Activated B cell treated with CpG ODN at 0.5 μM for 24 hours (primary cell): ENCODE measurements at regions not wholly inside any gene's neighbourhood (a gene's known extent, or its start where the extent isn't known, plus 50 kb on each side); places are given as distances from the start of the nearest gene placed in this dataset.

Source experiments
- ATAC-seq: fragments of 200-7000 bp; cut with Tn5 transposase; one replicate; pipeline ENCODE4 v1.10.0; 2021; ENCODE audit warnings: low read depth, mild to moderate bottlenecking, moderate library complexity
- CTCF ChIA-PET: fragments of 350-600 bp; sonication (Branson Sonifier 250); formaldehyde crosslinking; loops from one replicate; lab custom pipeline; 2021; ENCODE audit warnings: antibody characterized with exemption; lab: Charles Lee
- POLR2A ChIA-PET: fragments of 350-600 bp; sonication (Branson Sonifier 250); formaldehyde crosslinking; loops from one replicate; lab custom pipeline; 2021; ENCODE audit warnings: antibody characterized with exemption; lab: Charles Lee
- DNase-seq: peaks from one replicate; pipeline ENCODE4 v3.0.0; 2022
- H3K27ac Mint-ChIP-seq: one replicate; pipeline ENCODE4 v1.8.0; 2020; ENCODE audit warnings: mixed read lengths
- H3K27me3 Mint-ChIP-seq: one replicate; pipeline ENCODE4 v1.8.0; 2021; ENCODE audit warnings: mixed read lengths
- H3K36me3 Mint-ChIP-seq: one replicate; pipeline ENCODE4 v1.8.0; 2021; ENCODE audit warnings: low read depth, mixed read lengths
- H3K4me1 Mint-ChIP-seq: one replicate; pipeline ENCODE4 v1.8.0; 2021; ENCODE audit warnings: mixed read lengths
- H3K4me3 Mint-ChIP-seq: one replicate; pipeline ENCODE4 v1.8.0; 2020; ENCODE audit warnings: mild to moderate bottlenecking, mixed read lengths
- H3K9me3 Mint-ChIP-seq: one replicate; pipeline ENCODE4 v1.8.0; 2020; ENCODE audit warnings: mixed read lengths
- intact Hi-C: fragments of 100-400 bp; cut with micrococcal nuclease; formaldehyde crosslinking; loops from one replicate; pipeline ENCODE4 v1.15.1; 2024
- TF ChIP-seq, protein P1 (sequence below): fragments of 200-600 bp; IDR thresholded peaks from one replicate; pipeline ENCODE4 v1.8.0; 2022; ENCODE audit warnings: antibody characterized with exemption, mild to moderate bottlenecking

DNA sequence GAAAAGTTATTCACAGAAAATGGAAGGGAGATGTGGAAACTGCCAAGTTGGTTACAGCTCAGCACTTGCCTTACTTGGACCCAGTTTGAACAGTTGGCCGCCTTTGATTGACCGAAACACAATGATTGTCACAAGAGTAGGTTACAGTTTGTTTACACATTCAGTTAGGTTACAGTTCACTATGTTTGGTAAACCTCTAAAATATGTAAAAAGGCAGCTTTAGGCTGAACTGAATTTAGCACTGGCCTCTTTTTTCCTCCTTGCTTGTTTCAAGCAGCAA is 116.2 kb downstream of the OLIG3 start:
- Mint-ChIP-seq H3K27ac (no peak overlapping the region), H3K4me1 (peaks cover 4% of the 10 kb centered on the region), H3K36me3 (no peaks in the 10 kb centered on the region), H3K9me3 (no peaks in the 10 kb centered on the region), H3K27me3 (no peaks in the 10 kb centered on the region), H3K4me3 (no peak overlapping the region)
- intact Hi-C loops: no loop called here
- DNase-seq (no peak), ATAC-seq (no peak)
- TF ChIP-seq, protein P1, sequence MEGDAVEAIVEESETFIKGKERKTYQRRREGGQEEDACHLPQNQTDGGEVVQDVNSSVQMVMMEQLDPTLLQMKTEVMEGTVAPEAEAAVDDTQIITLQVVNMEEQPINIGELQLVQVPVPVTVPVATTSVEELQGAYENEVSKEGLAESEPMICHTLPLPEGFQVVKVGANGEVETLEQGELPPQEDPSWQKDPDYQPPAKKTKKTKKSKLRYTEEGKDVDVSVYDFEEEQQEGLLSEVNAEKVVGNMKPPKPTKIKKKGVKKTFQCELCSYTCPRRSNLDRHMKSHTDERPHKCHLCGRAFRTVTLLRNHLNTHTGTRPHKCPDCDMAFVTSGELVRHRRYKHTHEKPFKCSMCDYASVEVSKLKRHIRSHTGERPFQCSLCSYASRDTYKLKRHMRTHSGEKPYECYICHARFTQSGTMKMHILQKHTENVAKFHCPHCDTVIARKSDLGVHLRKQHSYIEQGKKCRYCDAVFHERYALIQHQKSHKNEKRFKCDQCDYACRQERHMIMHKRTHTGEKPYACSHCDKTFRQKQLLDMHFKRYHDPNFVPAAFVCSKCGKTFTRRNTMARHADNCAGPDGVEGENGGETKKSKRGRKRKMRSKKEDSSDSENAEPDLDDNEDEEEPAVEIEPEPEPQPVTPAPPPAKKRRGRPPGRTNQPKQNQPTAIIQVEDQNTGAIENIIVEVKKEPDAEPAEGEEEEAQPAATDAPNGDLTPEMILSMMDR: no peak
- CTCF ChIA-PET: no interaction called here
- POLR2A ChIA-PET: no interaction called here

- CTCF ChIA-PET: no interaction called here
- intact Hi-C loops: no loop called here
- H3K9me3 Mint-ChIP-seq: no peaks in the 10 kb centered on the region
- H3K36me3 Mint-ChIP-seq: no peaks in the 10 kb centered on the region
- no peak overlapping the region for H3K27ac Mint-ChIP-seq
- DNase-seq (no peak), ATAC-seq (no peak)
- POLR2A ChIA-PET: interaction anchor here (0.6 kb wide), 2 partner anchors 10 to 19 kb away, joined by 3 read pairs; no protein-coding TSS in a partner anchor
- H3K4me1 Mint-ChIP-seq: peaks cover 31% of the 10 kb centered on the region
- TF ChIP-seq, protein P1: no peak
- H3K27me3 Mint-ChIP-seq: no peaks in the 10 kb centered on the region
- no peak overlapping the region for H3K4me3 Mint-ChIP-seq
Measured at GRCh38 chr6:137373296-137373695, 120.9 kb downstream of the OLIG3 start.

DNA sequence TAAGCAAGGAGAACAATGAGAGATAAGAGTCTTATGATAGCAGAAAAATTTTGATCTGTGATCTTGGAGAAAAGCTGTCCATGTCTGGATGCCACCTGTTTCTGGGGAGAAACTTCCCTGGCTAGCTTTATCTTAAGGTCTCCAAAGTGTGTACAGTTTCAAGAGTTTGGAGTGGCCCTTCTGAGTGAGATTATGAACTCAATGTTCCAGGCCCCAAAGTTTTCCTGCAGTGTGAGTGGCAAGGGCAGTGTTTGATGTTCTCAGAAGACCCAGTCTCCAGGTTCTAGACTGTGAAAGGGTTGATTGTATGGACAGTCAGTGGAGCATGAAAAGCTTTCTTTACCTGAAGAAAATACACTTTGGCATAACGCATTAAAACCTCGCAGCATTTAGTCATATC is 121.7 kb downstream of the OLIG3 start:
- Mint-ChIP-seq H3K27me3 (no peaks in the 10 kb centered on the region), H3K4me1 (peaks cover 31% of the 10 kb centered on the region), H3K36me3 (no peaks in the 10 kb centered on the region), H3K27ac (no peak overlapping the region), H3K4me3 (no peak overlapping the region), H3K9me3 (no peaks in the 10 kb centered on the region)
- no peak for ATAC-seq
- POLR2A ChIA-PET: interaction anchor here (0.6 kb wide), 1 partner anchor 20 kb away, joined by 3 read pairs; no protein-coding TSS in a partner anchor
- intact Hi-C loops: no loop called here
- TF ChIP-seq, protein P1: no peak
- CTCF ChIA-PET: no interaction called here
- no peak for DNase-seq

DNA sequence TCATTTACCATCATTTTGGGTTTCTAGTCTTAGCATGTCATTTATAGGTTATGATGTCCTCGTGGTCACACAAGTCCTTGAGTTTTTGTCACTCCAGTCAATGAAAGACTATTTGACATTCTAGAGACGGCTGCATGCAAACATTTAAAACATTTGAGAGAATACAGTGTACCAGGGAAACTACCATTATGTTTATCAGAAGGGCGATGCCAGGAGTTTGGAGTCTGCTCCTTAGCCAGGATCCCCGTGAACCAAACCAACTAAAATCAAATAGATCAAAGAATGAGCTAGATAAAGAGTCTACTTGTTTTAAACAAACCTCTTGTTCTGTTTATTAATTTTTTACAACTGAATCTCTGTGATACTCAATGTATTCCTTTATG is 122.6 kb downstream of the OLIG3 start:
- DNase-seq: no peak
- ChIA-PET POLR2A (no interaction called here), CTCF (no interaction called here)
- Mint-ChIP-seq H3K4me3 (no peak overlapping the region), H3K27ac (peak overlapping the region; percentile 37), H3K27me3 (no peaks in the 10 kb centered on the region), H3K36me3 (no peaks in the 10 kb centered on the region), H3K9me3 (no peaks in the 10 kb centered on the region), H3K4me1 (peaks cover 31% of the 10 kb centered on the region)
- no peak for ATAC-seq
- TF ChIP-seq, protein P1: no peak
- intact Hi-C loops: loop anchor here (2.0 kb wide), 1 partner anchor 17 kb away; no protein-coding TSS in a partner anchor

- Mint-ChIP-seq H3K27me3 (no peaks in the 10 kb centered on the region), H3K27ac (peak overlapping the region; percentile 71), H3K36me3 (no peaks in the 10 kb centered on the region), H3K4me3 (peak overlapping the region; percentile 53), H3K9me3 (no peaks in the 10 kb centered on the region), H3K4me1 (peaks cover 31% of the 10 kb centered on the region)
- ChIA-PET POLR2A (interaction anchor here (0.6 to 1.1 kb wide), 2 partner anchors 18 kb away, joined by 3 read pairs; no protein-coding TSS in a partner anchor), CTCF (interaction anchor here (1.1 kb wide), 1 partner anchor 153 kb away, joined by 4 read pairs; no protein-coding TSS in a partner anchor)
- intact Hi-C loops: loop anchor here (2.0 kb wide), 1 partner anchor 18 kb away; no protein-coding TSS in a partner anchor
- ATAC-seq (peak; percentile 64), DNase-seq (no peak)
- TF ChIP-seq, protein P1: no peak
Measured at GRCh38 chr6:137370871-137371633, 123.1 kb downstream of the OLIG3 start.
